Upper lobe of left lung (tissue), 6 donors: ENCODE measurements at regions not wholly inside any gene's neighbourhood (a gene's known extent, or its start where the extent isn't known, plus 50 kb on each side); places are given as distances from the start of the nearest gene placed in this dataset.
"Not testable (repeated sequence)": the region's sequence is repeated elsewhere in the genome, so short reads cannot be mapped to it uniquely, and the experiment has no call there.

Experiments
- ATAC-seq, 2 donors: fragments of 200-7000 bp; cut with Tn5 transposase; one replicate each; pipeline ENCODE4 v1.9.1; 2022; ENCODE audit warnings: mild to moderate bottlenecking in 2 of 2, moderate library complexity in 2 of 2; ENCODE audit not compliant: low FRiP score in 2 of 2
- DNase-seq, 2 donors: peaks; one replicate each; pipeline ENCODE4 v3.0.0-alpha.2; 2019 to 2020
- H3K27ac ChIP-seq, 4 donors: fragments of 200-600 bp; sonication (generic); one replicate each; pipeline ENCODE4 v1.5.1; 2016 to 2019
- H3K27me3 ChIP-seq, 4 donors: fragments of 200-600 bp; sonication (generic); one replicate each; pipeline ENCODE4 v1.5.1; 2017 to 2019
- H3K36me3 ChIP-seq, 4 donors: fragments of 200-600 bp; sonication (generic); one replicate each; pipeline ENCODE4 v1.5.1; 2016 to 2019
- H3K4me1 ChIP-seq, 4 donors: fragments of 200-600 bp; sonication (generic); one replicate each; pipeline ENCODE4 v1.5.1; 2018 to 2019
- H3K4me3 ChIP-seq, 4 donors: fragments of 200-600 bp; sonication (generic); one replicate each; pipeline ENCODE4 v1.5.1; 2017 to 2019; ENCODE audit warnings: mild to moderate bottlenecking in 2 of 4, moderate library complexity in 1 of 4
- H3K9me3 ChIP-seq, 4 donors: fragments of 200-600 bp; sonication (generic); one replicate each; pipeline ENCODE4 v1.5.1; 2018 to 2019
- CTCF ChIP-seq, 6 experiments: fragments of 450-650 bp in 4 of 6; fragments of 200-600 bp in 2 of 6; sonication (generic) in 2 of 6; IDR thresholded peaks; one replicate each; pipeline ENCODE4 v1.5.1; 2016 to 2019; ENCODE audit warnings: antibody characterized with exemption in 6 of 6
- EP300 ChIP-seq, 4 donors: sonication (generic); formaldehyde crosslinking; IDR thresholded peaks; one replicate each; pipeline ENCODE4 v1.5.1; 2017; ENCODE audit warnings: antibody characterized with exemption in 4 of 4, control low read depth in 2 of 4
- POLR2A ChIP-seq, 4 donors: fragments of 450-650 bp; IDR thresholded peaks; one replicate each; pipeline ENCODE4 v1.5.1; 2016 to 2017; ENCODE audit warnings: antibody characterized with exemption in 4 of 4, mild to moderate bottlenecking in 2 of 4
- POLR2AphosphoS5 ChIP-seq, 2 donors: sonication (generic); formaldehyde crosslinking; IDR thresholded peaks; one replicate each; pipeline ENCODE4 v1.5.1; 2017; ENCODE audit warnings: antibody characterized with exemption in 2 of 2
- WGBS, 2 donors: methylation state at CpG; one replicate each; pipeline ENCODE4 v1.1.5; 2017 to 2018; 5-methylcytosine and 5-hydroxymethylcytosine counted together
- donor health status: DM: no; HTN: no; CAD: no; lungs with moderate emphysema.
- donor health status: DM: no; HTN: yes; CAD: no; lungs with severe emphysema.

- Histone ChIP-seq H3K4me3 (no peak overlapping the region), H3K4me1 (no peaks in the 10 kb centered on the region), H3K27ac (no peak overlapping the region), H3K9me3 (no peaks in the 10 kb centered on the region), H3K27me3 (no peaks in the 10 kb centered on the region), H3K36me3 (no peaks in the 10 kb centered on the region)
- no peak for ATAC-seq
- DNase-seq = no peak
- TF ChIP-seq EP300 (IDR thresholded peaks at IDR 0.05) = no peak
- TF ChIP-seq CTCF (IDR thresholded peaks at IDR 0.05) = no peak
- no peak for TF ChIP-seq POLR2A (IDR thresholded peaks at IDR 0.05)
- no peak for TF ChIP-seq POLR2AphosphoS5 (IDR thresholded peaks at IDR 0.05)
- WGBS, 2 donors = 70 to 74% methylated on average over 2 of the region's 2 CpGs
Measured at GRCh38 chr5:86716121-86716520, 98.4 kb downstream of the COX7C start.

GRCh38 chr5:86731319-86732117 is 113.8 kb downstream of the COX7C start:
- not testable (repeated sequence) for H3K4me1 ChIP-seq, H3K4me3 ChIP-seq, ATAC-seq, H3K27ac ChIP-seq, H3K27me3 ChIP-seq, H3K36me3 ChIP-seq, H3K9me3 ChIP-seq
- peak in 1 of 2 donors; percentile 3 for DNase-seq
- WGBS, 2 donors = 89 to 92% methylated on average over 17 to 20 of the region's 20 CpGs

- ATAC-seq (no peak), DNase-seq (no peak)
- Histone ChIP-seq H3K36me3 (no peaks in the 10 kb centered on the region), H3K9me3 (peaks cover 0 to 17% (median 10%) of the 10 kb centered on the region in 4 donors), H3K4me1 (no peaks in the 10 kb centered on the region), H3K27ac (no peak overlapping the region), H3K27me3 (no peaks in the 10 kb centered on the region), H3K4me3 (no peak overlapping the region)
- TF ChIP-seq POLR2A (IDR thresholded peaks at IDR 0.05) (no peak), POLR2AphosphoS5 (IDR thresholded peaks at IDR 0.05) (no peak)
- 84 to 93% methylated on average over 2 of the region's 2 CpGs for WGBS, 2 donors
Measured at GRCh38 chr5:86735370-86735769, 117.6 kb downstream of the COX7C start.

GRCh38 chr5:86737579-86737978 is 119.8 kb downstream of the COX7C start:
- WGBS, 2 donors = 65 to 77% methylated on average over 1 of the region's 1 CpG

GRCh38 chr5:86748538-86749105 is 130.9 kb downstream of the COX7C start:
- Histone ChIP-seq H3K27ac (no peak overlapping the region), H3K9me3 (no peaks in the 10 kb centered on the region), H3K27me3 (no peaks in the 10 kb centered on the region), H3K4me1 (no peaks in the 10 kb centered on the region), H3K36me3 (no peaks in the 10 kb centered on the region), H3K4me3 (no peak overlapping the region)
- DNase-seq = no peak
- WGBS, 2 donors = 56 to 61% methylated on average over 3 of the region's 3 CpGs
- TF ChIP-seq POLR2AphosphoS5 (IDR thresholded peaks at IDR 0.05) = no peak
- no peak for TF ChIP-seq POLR2A (IDR thresholded peaks at IDR 0.05)
- no peak for TF ChIP-seq EP300 (IDR thresholded peaks at IDR 0.05)
- no peak for TF ChIP-seq CTCF (IDR thresholded peaks at IDR 0.05)
- no peak for ATAC-seq

More at GRCh38 chr5:86737579-86737978, 119.8 kb downstream of the COX7C start:
- H3K27ac ChIP-seq = no peak overlapping the region
- ATAC-seq = no peak
- H3K4me3 ChIP-seq = no peak overlapping the region
- H3K36me3 ChIP-seq = no peaks in the 10 kb centered on the region
- no peaks in the 10 kb centered on the region for H3K4me1 ChIP-seq
- DNase-seq = no peak
- H3K27me3 ChIP-seq = no peaks in the 10 kb centered on the region
- no peak for TF ChIP-seq POLR2AphosphoS5 (IDR thresholded peaks at IDR 0.05)
- TF ChIP-seq POLR2A (IDR thresholded peaks at IDR 0.05) = no peak
- TF ChIP-seq CTCF (IDR thresholded peaks at IDR 0.05) = no peak
- TF ChIP-seq EP300 (IDR thresholded peaks at IDR 0.05) = no peak
- peaks cover 0 to 12% (median 8%) of the 10 kb centered on the region in 4 donors for H3K9me3 ChIP-seq

GRCh38 chr5:86749841-86750240 is 132.1 kb downstream of the COX7C start:
- no peaks in the 10 kb centered on the region for H3K4me1 ChIP-seq
- no peaks in the 10 kb centered on the region for H3K27me3 ChIP-seq
- H3K9me3 ChIP-seq = no peaks in the 10 kb centered on the region
- TF ChIP-seq POLR2A (IDR thresholded peaks at IDR 0.05) (no peak), EP300 (IDR thresholded peaks at IDR 0.05) (no peak), CTCF (IDR thresholded peaks at IDR 0.05) (no peak), POLR2AphosphoS5 (IDR thresholded peaks at IDR 0.05) (no peak)
- H3K36me3 ChIP-seq = no peaks in the 10 kb centered on the region
- ATAC-seq (no peak), DNase-seq (no peak)
- H3K27ac ChIP-seq = no peak overlapping the region
- H3K4me3 ChIP-seq = no peak overlapping the region
